ENCODE measurements at regions not wholly inside any gene's neighbourhood (a gene's known extent, or its start where the extent isn't known, plus 50 kb on each side); places are given as distances from the start of the nearest gene placed in this dataset.

- in situ Hi-C loops (cut with MboI; ENCODE audit: low sequenced_read_pairs): no loop called here
These were observed 90.9 kb downstream of the GATA6 start for GRCh38 chr18:22260208-22260820.

DNA sequence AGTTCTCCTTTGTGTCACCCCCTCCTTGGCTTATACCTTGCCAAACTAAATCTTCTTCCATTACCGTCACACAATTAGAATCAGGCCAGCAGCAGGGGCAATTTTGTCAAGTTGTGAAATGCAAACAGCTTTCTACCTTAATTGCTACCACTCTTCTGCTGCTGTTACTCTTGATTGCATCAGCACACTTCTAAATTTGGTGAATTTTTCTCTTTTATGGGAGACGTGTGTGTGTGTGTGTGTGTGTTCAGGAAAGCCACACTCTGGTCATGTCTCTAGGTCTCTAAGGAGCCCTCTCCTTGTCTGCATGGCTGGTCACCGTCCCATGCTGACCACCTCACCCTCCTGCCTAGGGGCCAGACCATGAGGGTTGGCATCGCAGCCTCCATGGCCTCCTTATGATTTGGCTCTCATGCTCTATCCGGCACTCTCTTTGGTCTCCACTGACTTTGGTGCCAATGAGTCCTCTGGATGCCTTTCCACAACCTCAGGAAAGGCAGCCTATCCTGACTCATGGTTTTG is 87.7 kb downstream of the GATA6 start:
- in situ Hi-C loops (cut with MboI; ENCODE audit: low sequenced_read_pairs): no loop called here

GRCh38 chr18:22254088-22254487 is 84.7 kb downstream of the GATA6 start:
- in situ Hi-C loops (cut with MboI; ENCODE audit: low sequenced_read_pairs): no loop called here

DNA sequence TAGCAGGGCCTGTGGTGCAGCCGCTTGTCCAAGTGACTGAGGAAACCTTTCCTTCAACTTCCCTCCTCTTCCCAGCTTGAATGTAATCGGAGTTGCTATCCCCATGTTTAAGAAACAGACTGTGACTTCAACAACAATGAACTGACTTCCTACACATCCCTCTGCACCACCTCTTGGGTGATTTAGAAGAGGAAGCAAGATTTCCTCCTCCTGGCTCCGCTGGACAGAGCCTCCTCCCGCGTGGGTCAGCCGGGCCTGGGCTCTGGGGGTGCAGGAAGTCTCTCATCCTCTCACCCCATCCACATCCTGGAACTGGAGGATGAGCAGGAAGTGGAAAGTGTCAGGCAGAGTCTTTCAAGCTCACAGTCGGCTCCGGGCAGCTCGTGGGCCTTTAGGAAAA is 84.3 kb downstream of the GATA6 start:
- in situ Hi-C loops (cut with MboI; ENCODE audit: low sequenced_read_pairs): no loop called here

DNA sequence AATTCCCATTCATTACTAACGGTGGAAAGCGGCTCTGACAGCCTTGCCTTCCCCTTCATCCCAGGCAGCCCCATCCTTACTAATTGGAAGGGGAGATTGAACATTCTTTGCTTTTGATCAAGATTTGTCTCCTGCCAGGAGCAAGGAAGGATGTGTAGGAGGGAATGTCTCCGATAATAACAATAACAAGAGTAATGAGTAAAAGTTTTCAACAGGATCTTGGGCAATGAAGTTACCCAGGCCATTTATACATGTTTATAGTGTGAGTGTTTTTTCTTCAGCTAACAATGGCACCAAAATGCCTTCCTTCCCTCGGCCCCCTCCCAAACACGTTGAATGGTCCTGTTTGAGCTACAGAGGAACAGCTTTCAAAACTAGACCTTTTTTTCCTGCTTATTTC is 83.8 kb downstream of the GATA6 start:
- in situ Hi-C loops (cut with MboI; ENCODE audit: low sequenced_read_pairs): no loop called here

All from HL-60/S4 treated with phorbol 12-myristate 13-acetate at 8.2 ng/mL for 4 days and 3 days (cell line).